ENCODE measurements at regions not wholly inside any gene's neighbourhood (a gene's known extent, or its start where the extent isn't known, plus 50 kb on each side); places are given as distances from the start of the nearest gene placed in this dataset.

GRCh38 chr7:155889636-155890511 lies 77.6 kb upstream of the SHH start:
- no peak for TF ChIP-seq CTCF (IDR thresholded peaks at IDR 0.05)
- TF ChIP-seq RARB (CRISPR knock-in tag; IDR thresholded peaks at IDR 0.05) = no peak
- no peak for TF ChIP-seq RNF2 (IDR thresholded peaks at IDR 0.05; ENCODE audit: borderline replicate concordance, low read depth)
- no peak for TF ChIP-seq ESRRA (IDR thresholded peaks at IDR 0.05; ENCODE audit: borderline replicate concordance, low read length)
